Mucosa of descending colon (tissue), 3 donors: ENCODE measurements at regions not wholly inside any gene's neighbourhood (a gene's known extent, or its start where the extent isn't known, plus 50 kb on each side); places are given as distances from the start of the nearest gene placed in this dataset.

Source experiments
- ATAC-seq: fragments of 200-7000 bp; cut with Tn5 transposase; one replicate; pipeline ENCODE4 v1.9.1; 2020; ENCODE audit warnings: mild to moderate bottlenecking, moderate library complexity
- DNase-seq, 3 donors: peaks; one replicate each; pipeline ENCODE4 v3.0.0-alpha.2; 2020
- H3K36me3 ChIP-seq: fragments of 200-600 bp; one replicate; pipeline ENCODE4 v1.8.0; 2021; ENCODE audit warnings: low read depth, mild to moderate bottlenecking
- H3K4me1 ChIP-seq: fragments of 200-600 bp; one replicate; pipeline ENCODE4 v1.8.0; 2021; ENCODE audit warnings: low read depth, mild to moderate bottlenecking
- H3K4me3 ChIP-seq: fragments of 200-600 bp; one replicate; pipeline ENCODE4 v1.8.0; 2021; ENCODE audit warnings: mild to moderate bottlenecking
- H3K9me3 ChIP-seq: fragments of 200-600 bp; one replicate; pipeline ENCODE4 v1.8.0; 2021; ENCODE audit warnings: mild to moderate bottlenecking
- intact Hi-C, 2 donors: fragments of 100-400 bp; cut with DNase I in 1 of 2; cut with micrococcal nuclease in 1 of 2; formaldehyde crosslinking; loops; one replicate each; pipeline versions ENCODE4 v1.11.0 to v1.11.1; 2022; cut with DNase I, micrococcal nuclease
- TF ChIP-seq, protein P1 (sequence below): fragments of 200-600 bp; IDR thresholded peaks from one replicate; pipeline ENCODE4 v1.8.0; 2022; ENCODE audit warnings: antibody characterized with exemption, mild to moderate bottlenecking
- donor health status: DM: no; HTN: no; CAD: no; lungs with moderate emphysema.
- donor health status: DM: no; HTN: no; CAD: no.
- donor health status: DM: no; HTN: yes; CAD: no.

DNA sequence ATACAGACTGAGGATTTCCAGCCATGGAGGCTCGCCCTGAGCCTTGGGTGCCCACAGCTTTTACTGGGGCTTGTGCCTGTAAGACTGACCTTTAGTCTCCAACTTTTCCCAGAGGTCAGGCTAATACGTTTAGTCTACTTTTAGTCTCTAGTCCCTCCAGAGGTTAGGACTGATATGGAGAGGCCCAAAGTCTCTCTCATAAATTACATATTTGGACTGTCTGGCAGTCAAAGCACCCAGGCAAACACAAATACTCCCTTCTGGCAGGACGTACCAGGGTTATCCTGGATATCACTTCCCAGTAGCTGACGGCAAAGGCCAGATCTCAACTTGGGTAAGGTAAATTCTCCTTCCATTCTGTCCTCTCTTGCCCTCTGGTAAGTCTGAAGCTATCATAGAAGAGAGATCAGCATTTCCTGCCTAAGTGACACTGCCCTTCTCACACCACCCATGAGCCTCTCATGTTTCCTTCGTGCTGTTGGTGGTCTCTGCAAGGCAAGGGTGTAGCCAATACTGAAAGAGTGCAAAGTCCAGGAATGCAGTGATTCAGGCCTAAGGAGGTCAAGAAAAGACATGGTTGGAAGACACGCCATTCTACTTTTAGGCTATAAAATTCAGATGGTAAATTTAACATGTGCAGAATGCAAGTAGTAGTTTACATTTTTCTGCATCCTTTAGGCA, 69.3 kb upstream of the NEDD4L start:
- H3K4me1 ChIP-seq = no peaks in the 10 kb centered on the region
- no peaks in the 10 kb centered on the region for H3K9me3 ChIP-seq
- intact Hi-C loops = no loop called here
- no peak for ATAC-seq
- no peaks in the 10 kb centered on the region for H3K36me3 ChIP-seq
- DNase-seq = no peak
- TF ChIP-seq, protein P1, sequence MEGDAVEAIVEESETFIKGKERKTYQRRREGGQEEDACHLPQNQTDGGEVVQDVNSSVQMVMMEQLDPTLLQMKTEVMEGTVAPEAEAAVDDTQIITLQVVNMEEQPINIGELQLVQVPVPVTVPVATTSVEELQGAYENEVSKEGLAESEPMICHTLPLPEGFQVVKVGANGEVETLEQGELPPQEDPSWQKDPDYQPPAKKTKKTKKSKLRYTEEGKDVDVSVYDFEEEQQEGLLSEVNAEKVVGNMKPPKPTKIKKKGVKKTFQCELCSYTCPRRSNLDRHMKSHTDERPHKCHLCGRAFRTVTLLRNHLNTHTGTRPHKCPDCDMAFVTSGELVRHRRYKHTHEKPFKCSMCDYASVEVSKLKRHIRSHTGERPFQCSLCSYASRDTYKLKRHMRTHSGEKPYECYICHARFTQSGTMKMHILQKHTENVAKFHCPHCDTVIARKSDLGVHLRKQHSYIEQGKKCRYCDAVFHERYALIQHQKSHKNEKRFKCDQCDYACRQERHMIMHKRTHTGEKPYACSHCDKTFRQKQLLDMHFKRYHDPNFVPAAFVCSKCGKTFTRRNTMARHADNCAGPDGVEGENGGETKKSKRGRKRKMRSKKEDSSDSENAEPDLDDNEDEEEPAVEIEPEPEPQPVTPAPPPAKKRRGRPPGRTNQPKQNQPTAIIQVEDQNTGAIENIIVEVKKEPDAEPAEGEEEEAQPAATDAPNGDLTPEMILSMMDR = no peak
- no peak overlapping the region for H3K4me3 ChIP-seq

GRCh38 chr18:57973889-57974288, 70.1 kb upstream of the NEDD4L start:
- no peak for ATAC-seq

DNA sequence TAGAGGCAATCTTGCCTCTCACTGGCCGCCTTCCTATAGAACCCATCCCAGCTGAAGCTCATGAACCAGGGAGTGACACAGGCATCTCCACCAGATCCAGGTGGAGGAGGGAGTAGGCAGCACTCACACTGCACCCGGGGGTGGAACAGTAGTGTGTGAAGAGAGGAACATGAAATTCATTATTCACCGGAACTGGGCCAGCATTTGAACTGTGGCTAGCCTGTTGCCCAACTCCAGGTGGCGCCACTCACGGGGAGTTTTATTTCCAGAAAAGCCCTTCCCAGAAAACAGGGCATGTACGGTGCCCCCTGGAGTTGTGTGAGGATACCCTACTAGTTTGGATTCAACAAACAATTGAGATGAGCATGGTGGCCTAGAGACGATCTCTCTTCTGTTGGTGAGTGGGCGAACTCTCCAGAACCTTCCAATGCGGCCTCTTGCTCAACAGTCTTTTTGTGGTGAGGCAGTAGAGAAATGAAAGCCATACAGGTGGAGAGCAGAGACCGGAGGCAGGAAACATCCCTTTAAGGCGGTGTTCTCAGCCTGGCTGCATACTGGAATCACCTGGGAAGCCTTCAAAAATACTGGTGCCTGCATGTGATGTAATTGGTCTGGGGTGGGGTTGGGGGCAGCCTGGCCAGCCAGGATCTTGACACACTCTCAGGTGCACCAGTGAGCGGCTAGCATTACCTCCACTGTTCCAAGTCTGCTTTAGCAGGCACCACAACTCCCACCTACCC, 73.5 kb upstream of the NEDD4L start:
- H3K9me3 ChIP-seq = no peaks in the 10 kb centered on the region
- intact Hi-C loops = no loop called here
- H3K36me3 ChIP-seq = no peaks in the 10 kb centered on the region
- ATAC-seq (peak; percentile 45), DNase-seq (peak in 2 of 3 donors; percentile 30 to 50)
- TF ChIP-seq, protein P1 = no peak
- H3K4me3 ChIP-seq = no peak overlapping the region
- no peaks in the 10 kb centered on the region for H3K4me1 ChIP-seq

More at GRCh38 chr18:57973889-57974288, 70.1 kb upstream of the NEDD4L start:
- TF ChIP-seq, protein P1 = no peak
- intact Hi-C loops = no loop called here
- DNase-seq = no peak
- H3K36me3 ChIP-seq = no peaks in the 10 kb centered on the region
- no peaks in the 10 kb centered on the region for H3K9me3 ChIP-seq
- H3K4me3 ChIP-seq = no peak overlapping the region
- H3K4me1 ChIP-seq = no peaks in the 10 kb centered on the region

- Histone ChIP-seq H3K4me3 (no peak overlapping the region), H3K9me3 (no peaks in the 10 kb centered on the region), H3K4me1 (no peaks in the 10 kb centered on the region), H3K36me3 (no peaks in the 10 kb centered on the region)
- intact Hi-C loops = no loop called here
- TF ChIP-seq, protein P1 = no peak
- no peak for DNase-seq
- no peak for ATAC-seq
Observed at GRCh38 chr18:57969824-57970223, 74.2 kb upstream of the NEDD4L start.

DNA sequence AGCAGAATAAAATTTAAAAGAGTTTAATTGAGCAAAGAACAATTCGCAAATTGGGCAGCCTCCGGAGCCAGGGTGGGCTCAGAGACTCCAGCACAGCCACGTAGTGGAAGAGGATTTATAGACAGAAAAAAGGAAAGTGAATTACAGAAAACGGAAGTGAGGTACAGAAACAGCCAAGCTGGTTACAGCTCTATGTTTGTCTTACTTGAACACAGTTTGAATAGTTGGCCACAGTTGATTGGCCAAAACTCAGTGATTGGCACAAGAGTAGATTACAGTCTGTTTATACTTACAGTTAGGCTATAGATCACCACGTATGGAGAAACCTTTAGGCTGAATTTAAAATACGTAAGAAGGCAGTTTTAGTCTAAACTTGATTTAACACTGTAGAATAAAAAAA, 78.8 kb upstream of the NEDD4L start:
- DNase-seq (peak in 2 of 3 donors; percentile 40 to 58), ATAC-seq (peak; percentile 91)
- no peak overlapping the region for H3K4me3 ChIP-seq
- no peaks in the 10 kb centered on the region for H3K36me3 ChIP-seq
- no peaks in the 10 kb centered on the region for H3K4me1 ChIP-seq
- intact Hi-C loops = no loop called here
- TF ChIP-seq, protein P1 = no peak
- no peaks in the 10 kb centered on the region for H3K9me3 ChIP-seq
